Activated T-helper 1 cell treated with anti-CD3 and anti-CD28 coated beads, Interleukin-12 subunit alpha, Interleukin-12 subunit beta, Interleukin-2, Interleukin-4 antibody, amounts not matched to agents 30 ng/mL and 10 ng/mL and 1 ng/mL, durations not matched to agents 14 hours and 24 hours and 36 hours (primary cell): ENCODE measurements at regions not wholly inside any gene's neighbourhood (a gene's known extent, or its start where the extent isn't known, plus 50 kb on each side); places are given as distances from the start of the nearest gene placed in this dataset.

ENCODE experiments used
- DNase-seq: peaks from one replicate; pipeline ENCODE4 v3.0.0; 2021; ENCODE audit warnings: low spot score
- H3K27ac Mint-ChIP-seq: one replicate; pipeline ENCODE4 v1.8.0; 2021; ENCODE audit warnings: mild to moderate bottlenecking, mixed read lengths
- H3K27me3 Mint-ChIP-seq: one replicate; pipeline ENCODE4 v1.8.0; 2022; ENCODE audit warnings: mild to moderate bottlenecking, moderate library complexity, mixed read lengths; ENCODE audit not compliant: insufficient read depth
- H3K36me3 Mint-ChIP-seq: one replicate; pipeline ENCODE4 v1.8.0; 2021; ENCODE audit warnings: low read depth, mixed read lengths
- H3K4me1 Mint-ChIP-seq: one replicate; pipeline ENCODE4 v1.8.0; 2021; ENCODE audit warnings: low read depth, mixed read lengths
- H3K4me3 Mint-ChIP-seq: one replicate; pipeline ENCODE4 v1.8.0; 2021; ENCODE audit warnings: mild to moderate bottlenecking, moderate library complexity, mixed read lengths
- H3K9me3 Mint-ChIP-seq: one replicate; pipeline ENCODE4 v1.8.0; 2021; ENCODE audit warnings: mixed read lengths
- intact Hi-C: fragments of 100-400 bp; cut with micrococcal nuclease; formaldehyde crosslinking; loops from one replicate; pipeline ENCODE4 v1.15.1; 2024

DNA sequence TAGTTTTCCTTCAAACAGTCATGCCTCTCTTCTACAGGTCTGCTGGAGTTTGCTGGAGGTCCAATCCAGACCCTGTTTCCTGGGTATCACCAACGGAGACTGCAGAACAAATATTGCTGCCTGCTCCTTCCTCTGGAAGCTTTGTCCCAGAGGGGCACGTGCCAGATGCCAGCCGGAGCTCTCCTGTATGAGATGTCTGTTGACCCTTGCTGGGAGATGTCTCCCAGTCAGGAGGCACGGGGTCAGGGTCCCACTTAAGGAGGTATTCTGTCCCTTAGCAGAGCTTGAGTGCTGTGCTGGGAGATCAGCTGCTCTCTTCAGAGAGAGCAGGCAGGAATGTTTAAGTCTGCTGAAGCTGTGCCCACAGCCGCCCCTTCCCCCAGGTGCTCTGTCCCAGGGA, 666.9 kb downstream of the FRK start:
- DNase-seq, result no peak
- Mint-ChIP-seq H3K27me3 (no peaks in the 10 kb centered on the region), H3K27ac (no peak overlapping the region), H3K4me1 (no peaks in the 10 kb centered on the region), H3K9me3 (peaks cover 12% of the 10 kb centered on the region), H3K36me3 (no peaks in the 10 kb centered on the region), H3K4me3 (no peak overlapping the region)
- intact Hi-C loops, result no loop called here

- H3K9me3 Mint-ChIP-seq, result peaks cover 19% of the 10 kb centered on the region
- H3K27ac Mint-ChIP-seq, result no peak overlapping the region
- no peak for DNase-seq
- no peaks in the 10 kb centered on the region for H3K4me1 Mint-ChIP-seq
- H3K27me3 Mint-ChIP-seq, result no peaks in the 10 kb centered on the region
- no peaks in the 10 kb centered on the region for H3K36me3 Mint-ChIP-seq
- intact Hi-C loops, result no loop called here
- no peak overlapping the region for H3K4me3 Mint-ChIP-seq
These were observed 690.5 kb downstream of the FRK start for GRCh38 chr6:115370202-115370601.

DNA sequence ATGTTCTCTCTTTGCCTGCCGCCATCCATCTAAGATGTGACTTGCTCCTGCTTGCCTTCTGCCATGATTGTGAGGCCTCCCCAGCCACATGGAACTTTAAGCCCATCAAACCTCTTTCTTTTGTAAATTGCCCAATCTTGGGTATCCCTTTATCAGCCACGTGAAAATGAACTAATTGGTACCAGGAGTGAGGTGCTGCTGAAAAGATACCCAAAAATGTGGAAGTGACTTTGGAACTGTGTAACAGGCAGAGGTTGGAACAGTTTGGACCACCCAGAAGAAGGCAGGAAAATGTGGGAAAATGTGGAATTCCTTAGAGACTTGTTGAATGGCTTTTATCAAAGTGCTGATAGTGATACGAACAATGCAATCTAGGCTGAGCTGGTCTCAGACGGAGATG, 694.9 kb downstream of the FRK start:
- H3K36me3 Mint-ChIP-seq, result no peaks in the 10 kb centered on the region
- no peaks in the 10 kb centered on the region for H3K4me1 Mint-ChIP-seq
- H3K4me3 Mint-ChIP-seq, result no peak overlapping the region
- H3K27ac Mint-ChIP-seq, result no peak overlapping the region
- H3K27me3 Mint-ChIP-seq, result no peaks in the 10 kb centered on the region
- DNase-seq, result no peak
- intact Hi-C loops, result no loop called here
- peaks cover 22% of the 10 kb centered on the region for H3K9me3 Mint-ChIP-seq

GRCh38 chr6:115363379-115363778, 697.3 kb downstream of the FRK start:
- Mint-ChIP-seq H3K4me1 (no peaks in the 10 kb centered on the region), H3K27me3 (no peaks in the 10 kb centered on the region), H3K4me3 (no peak overlapping the region), H3K9me3 (peaks cover 22% of the 10 kb centered on the region), H3K27ac (no peak overlapping the region), H3K36me3 (no peaks in the 10 kb centered on the region)
- intact Hi-C loops, result no loop called here
- no peak for DNase-seq

GRCh38 chr6:115362234-115362633, 698.5 kb downstream of the FRK start:
- Mint-ChIP-seq H3K27ac (no peak overlapping the region), H3K36me3 (no peaks in the 10 kb centered on the region), H3K9me3 (peaks cover 15% of the 10 kb centered on the region), H3K4me3 (no peak overlapping the region), H3K27me3 (no peaks in the 10 kb centered on the region), H3K4me1 (no peaks in the 10 kb centered on the region)
- intact Hi-C loops, result no loop called here
- DNase-seq, result no peak

DNA sequence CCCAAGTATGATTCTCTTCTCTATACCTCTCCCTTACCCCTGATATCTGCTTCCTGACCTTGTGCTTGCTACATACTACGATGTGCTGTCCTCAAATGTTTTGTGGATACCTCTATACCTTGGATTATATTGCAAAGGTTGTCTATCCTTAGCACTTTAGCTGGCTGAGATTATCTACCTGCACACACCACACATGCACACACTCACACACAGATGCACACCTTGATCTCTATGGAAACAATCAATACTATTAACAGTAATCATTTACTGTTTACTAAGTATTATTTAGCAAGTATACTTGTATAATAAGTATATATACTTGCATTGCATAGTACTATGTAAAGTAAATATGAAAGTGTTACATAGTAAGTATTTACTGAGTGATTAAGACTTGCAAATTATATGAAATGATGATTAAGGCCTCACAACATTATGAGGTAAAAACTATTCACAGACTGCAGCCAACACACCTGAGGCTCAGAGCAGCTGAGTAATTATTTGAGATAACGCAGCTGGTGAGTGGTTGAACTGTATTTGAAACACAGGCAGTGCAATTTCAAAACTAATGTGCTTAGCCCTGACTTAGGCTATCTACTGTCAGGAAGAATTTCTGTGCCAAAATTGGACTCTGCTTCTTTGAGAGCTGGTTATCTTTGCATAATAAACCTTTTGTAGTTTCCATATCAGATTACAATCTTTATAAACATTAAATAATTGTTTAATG, 699.9 kb downstream of the FRK start:
- Mint-ChIP-seq H3K4me3 (no peak overlapping the region), H3K27ac (no peak overlapping the region), H3K4me1 (no peaks in the 10 kb centered on the region), H3K9me3 (peaks cover 10% of the 10 kb centered on the region), H3K36me3 (no peaks in the 10 kb centered on the region), H3K27me3 (no peaks in the 10 kb centered on the region)
- intact Hi-C loops, result no loop called here
- DNase-seq, result no peak

DNA sequence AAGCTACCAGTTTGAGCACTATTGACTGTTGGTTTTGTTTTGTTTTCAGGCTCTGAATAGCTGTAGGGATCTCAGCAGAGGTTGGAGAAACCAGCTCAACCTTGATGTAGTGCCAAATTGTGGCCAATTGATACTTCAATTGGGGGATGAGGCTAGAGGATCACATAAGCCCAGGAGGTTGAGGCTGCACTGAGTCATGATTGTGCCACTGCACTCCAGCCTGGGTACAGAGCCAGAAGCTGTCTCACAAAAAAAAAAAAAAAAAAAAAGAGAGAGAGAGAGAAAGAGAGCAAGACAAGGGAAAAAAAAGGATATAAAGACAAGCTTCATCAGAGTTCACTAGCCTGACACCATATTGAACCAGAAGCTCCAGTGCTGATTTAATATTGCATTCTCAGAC, 702.1 kb downstream of the FRK start:
- no peaks in the 10 kb centered on the region for H3K9me3 Mint-ChIP-seq

DNA sequence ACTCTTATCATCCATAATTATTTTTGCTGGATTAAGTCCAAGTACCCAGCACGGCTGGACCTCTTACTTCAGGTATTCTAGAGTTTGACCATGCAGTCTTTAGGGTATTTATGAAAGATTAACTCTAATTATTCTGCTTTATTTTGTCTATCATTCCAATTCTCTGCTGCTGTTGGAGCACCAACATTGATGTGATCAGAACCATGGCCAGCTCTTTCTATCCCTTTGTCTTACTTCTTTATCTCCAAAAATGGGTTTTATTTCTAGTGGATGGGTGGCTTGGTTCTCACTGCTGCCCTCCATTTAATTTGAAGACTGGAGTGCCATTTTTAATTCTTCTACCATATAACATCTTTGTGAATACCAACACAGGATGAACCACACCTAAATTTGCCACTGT, 704.3 kb downstream of the FRK start:
- no peaks in the 10 kb centered on the region for H3K9me3 Mint-ChIP-seq
- no peak overlapping the region for H3K4me3 Mint-ChIP-seq
- DNase-seq, result no peak
- H3K36me3 Mint-ChIP-seq, result no peaks in the 10 kb centered on the region
- no peaks in the 10 kb centered on the region for H3K4me1 Mint-ChIP-seq
- H3K27me3 Mint-ChIP-seq, result no peaks in the 10 kb centered on the region
- no peak overlapping the region for H3K27ac Mint-ChIP-seq
- intact Hi-C loops, result no loop called here

More for the DNA sequence above, 702.1 kb downstream of the FRK start:
- no peak for DNase-seq
- no peaks in the 10 kb centered on the region for H3K36me3 Mint-ChIP-seq
- H3K4me3 Mint-ChIP-seq, result no peak overlapping the region
- intact Hi-C loops, result no loop called here
- H3K27ac Mint-ChIP-seq, result no peak overlapping the region
- no peaks in the 10 kb centered on the region for H3K27me3 Mint-ChIP-seq
- H3K4me1 Mint-ChIP-seq, result no peaks in the 10 kb centered on the region

DNA sequence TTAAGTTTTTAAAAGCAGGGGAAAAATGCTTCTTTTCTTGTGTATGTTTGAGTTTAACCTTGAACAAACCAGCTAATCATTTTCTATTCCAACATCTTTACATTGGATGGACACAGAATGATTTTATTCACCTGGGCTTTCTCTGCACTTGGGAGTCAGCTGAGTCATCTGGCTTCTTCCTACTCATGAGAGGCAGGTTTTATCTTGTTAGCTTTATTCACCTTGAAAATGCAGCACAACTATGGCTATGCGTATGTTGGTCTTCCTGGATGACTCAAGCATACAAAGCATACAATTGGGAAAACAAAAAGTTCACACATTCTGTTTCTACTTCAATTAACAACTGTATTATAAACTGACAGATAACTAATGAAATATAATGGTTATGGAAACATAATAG, 737.7 kb downstream of the FRK start:
- Mint-ChIP-seq H3K27ac (no peak overlapping the region), H3K9me3 (no peaks in the 10 kb centered on the region), H3K36me3 (no peaks in the 10 kb centered on the region), H3K4me3 (no peak overlapping the region), H3K4me1 (no peaks in the 10 kb centered on the region), H3K27me3 (no peaks in the 10 kb centered on the region)
- intact Hi-C loops, result no loop called here
- no peak for DNase-seq

- Mint-ChIP-seq H3K36me3 (no peaks in the 10 kb centered on the region), H3K27me3 (no peaks in the 10 kb centered on the region), H3K4me3 (no peak overlapping the region), H3K9me3 (no peaks in the 10 kb centered on the region), H3K4me1 (no peaks in the 10 kb centered on the region), H3K27ac (no peak overlapping the region)
- intact Hi-C loops, result no loop called here
- no peak for DNase-seq
These were observed 740.9 kb downstream of the FRK start for GRCh38 chr6:115319823-115320222.

GRCh38 chr6:115310156-115310555, 750.5 kb downstream of the FRK start:
- intact Hi-C loops, result no loop called here
- Mint-ChIP-seq H3K9me3 (peaks cover 10% of the 10 kb centered on the region), H3K36me3 (no peaks in the 10 kb centered on the region), H3K4me3 (no peak overlapping the region), H3K27me3 (no peaks in the 10 kb centered on the region), H3K4me1 (no peaks in the 10 kb centered on the region), H3K27ac (no peak overlapping the region)
- no peak for DNase-seq

DNA sequence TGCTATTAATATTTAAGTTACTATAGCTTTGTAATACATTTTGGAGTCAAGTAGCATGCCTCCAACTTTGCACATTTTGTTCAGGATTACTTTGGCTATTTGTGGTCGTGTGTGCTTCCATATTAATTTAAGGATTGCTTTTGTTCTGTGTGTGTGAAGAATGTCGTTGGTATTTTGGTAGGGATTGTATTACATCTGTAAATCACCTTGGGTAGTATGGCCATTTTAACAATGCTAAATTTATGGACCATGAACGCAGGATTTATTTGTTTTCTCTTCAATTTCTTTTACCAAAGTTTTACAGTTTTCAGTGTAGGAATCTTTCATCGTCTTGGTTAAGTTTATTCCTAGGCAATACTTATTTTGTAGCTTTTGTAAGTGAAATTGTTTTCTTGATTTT, 758.0 kb downstream of the FRK start:
- H3K4me3 Mint-ChIP-seq, result no peak overlapping the region
- no peaks in the 10 kb centered on the region for H3K36me3 Mint-ChIP-seq
- H3K27ac Mint-ChIP-seq, result no peak overlapping the region
- intact Hi-C loops, result no loop called here
- H3K9me3 Mint-ChIP-seq, result peaks cover 4% of the 10 kb centered on the region
- no peaks in the 10 kb centered on the region for H3K4me1 Mint-ChIP-seq
- no peaks in the 10 kb centered on the region for H3K27me3 Mint-ChIP-seq
- DNase-seq, result no peak

GRCh38 chr6:115287467-115287866, 773.2 kb downstream of the FRK start:
- H3K4me3 Mint-ChIP-seq, result no peak overlapping the region
- intact Hi-C loops, result no loop called here
- H3K36me3 Mint-ChIP-seq, result no peaks in the 10 kb centered on the region
- no peaks in the 10 kb centered on the region for H3K9me3 Mint-ChIP-seq
- H3K27ac Mint-ChIP-seq, result no peak overlapping the region
- H3K4me1 Mint-ChIP-seq, result no peaks in the 10 kb centered on the region
- DNase-seq, result no peak
- no peaks in the 10 kb centered on the region for H3K27me3 Mint-ChIP-seq
